Astrocyte of the cerebellum (primary cell): ENCODE measurements at regions not wholly inside any gene's neighbourhood (a gene's known extent, or its start where the extent isn't known, plus 50 kb on each side); places are given as distances from the start of the nearest gene placed in this dataset.

Experiments
- DNase-seq: peaks from one replicate; pipeline ENCODE4 v3.0.0-alpha.2; 2011; ENCODE audit warnings: low read depth
- H3K4me3 ChIP-seq: 2 replicates; pipeline ENCODE4 v1.5.1; 2011; ENCODE audit warnings: mild to moderate bottlenecking, low read depth, low read length, moderate library complexity
- CTCF ChIP-seq: IDR thresholded peaks from 2 replicates; pipeline ENCODE4 v1.5.1; 2012; ENCODE audit warnings: low read length, low read depth, moderate library complexity, mild to moderate bottlenecking; ENCODE audit errors: missing control alignments
- in situ Hi-C: cut with HindIII; loops from 2 replicates; pipeline ENCODE4 v1.10.0; 2017; ENCODE audit warnings: low sequenced_read_pairs

GRCh38 chr21:29413683-29414082, 115.0 kb downstream of the BACH1 start:
- in situ Hi-C loops = no loop called here
- H3K4me3 ChIP-seq = no peak overlapping the region
- no peak for DNase-seq
- TF ChIP-seq CTCF = no peak

GRCh38 chr21:29416268-29416667, 117.5 kb downstream of the BACH1 start:
- H3K4me3 ChIP-seq = no peak overlapping the region
- in situ Hi-C loops = no loop called here
- no peak for DNase-seq
- no peak for TF ChIP-seq CTCF

DNA sequence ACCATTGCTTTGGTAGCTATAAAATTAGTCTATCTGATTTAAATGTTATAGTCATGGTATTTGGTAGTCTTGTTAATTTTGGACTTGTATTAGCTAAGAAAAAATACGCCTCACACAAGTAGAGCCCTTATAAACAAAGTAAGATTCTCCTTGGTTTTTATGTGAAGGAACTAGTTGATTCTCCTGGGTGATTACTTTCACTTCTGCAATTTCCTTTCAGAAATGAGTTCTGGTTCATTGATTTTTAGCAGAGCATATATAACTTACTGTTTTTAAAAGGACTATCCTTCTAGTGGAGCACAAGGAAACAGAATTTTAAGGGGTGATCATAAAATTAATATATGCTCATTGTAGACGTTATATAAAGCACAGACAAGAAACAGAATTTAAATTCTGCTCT, 120.1 kb downstream of the BACH1 start:
- no peak overlapping the region for H3K4me3 ChIP-seq
- TF ChIP-seq CTCF = no peak
- in situ Hi-C loops = no loop called here
- no peak for DNase-seq

DNA sequence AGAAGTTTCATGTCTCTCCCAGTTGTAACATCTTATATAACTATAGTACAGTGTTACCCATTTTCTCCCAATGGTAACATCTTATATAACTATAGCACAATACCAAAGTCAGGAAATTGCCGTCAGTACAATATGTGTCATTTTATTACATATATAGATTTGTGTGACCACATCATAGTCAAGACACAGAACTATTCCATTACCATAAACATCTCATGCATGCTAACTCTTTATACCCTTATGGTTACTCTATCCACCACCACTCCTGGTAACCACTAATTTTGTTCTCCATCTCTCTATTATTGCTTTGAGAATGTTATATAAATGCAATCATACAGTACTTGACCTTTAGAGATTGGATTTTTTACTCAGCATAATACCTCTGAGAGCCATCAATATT, 120.7 kb downstream of the BACH1 start:
- no peak for TF ChIP-seq CTCF
- in situ Hi-C loops = no loop called here
- no peak for DNase-seq
- no peak overlapping the region for H3K4me3 ChIP-seq

DNA sequence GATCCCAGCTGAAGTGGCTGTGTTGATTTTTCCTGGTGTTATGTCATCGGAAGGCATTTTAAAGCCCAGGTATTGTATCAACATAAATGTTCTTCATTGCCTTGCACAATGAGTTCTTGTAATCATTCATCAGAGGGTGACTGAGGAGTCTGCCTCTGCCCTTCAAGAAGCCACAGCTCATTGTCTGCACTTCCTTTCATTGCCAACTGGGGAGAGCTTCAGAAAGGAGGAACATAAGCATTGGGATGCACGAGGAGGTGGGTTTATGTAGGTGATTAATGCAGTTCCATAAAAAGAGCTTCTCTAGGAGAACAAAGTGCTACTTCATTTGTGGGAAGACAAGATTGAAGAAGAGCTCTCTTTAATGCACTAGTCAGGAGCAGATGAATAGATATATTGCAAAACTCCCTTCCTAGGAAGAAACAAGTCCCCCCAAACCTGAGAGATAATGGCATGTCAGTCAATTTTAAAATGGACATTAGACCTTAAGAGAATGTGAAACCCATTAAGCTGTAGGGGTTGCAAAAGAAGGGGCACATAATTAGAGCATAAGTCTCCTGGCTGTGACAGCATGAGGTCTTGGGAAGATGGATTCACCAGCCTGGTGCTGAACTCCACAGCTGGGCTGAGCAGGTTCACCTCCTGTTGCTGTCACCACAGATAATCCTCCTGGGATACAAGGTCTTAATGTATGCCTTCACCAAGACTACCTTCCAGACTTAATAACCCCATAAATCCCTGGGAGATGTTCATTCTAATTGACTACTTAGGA, 124.6 kb downstream of the BACH1 start:
- in situ Hi-C loops = no loop called here
- no peak for DNase-seq
- H3K4me3 ChIP-seq = no peak overlapping the region
- TF ChIP-seq CTCF = no peak

DNA sequence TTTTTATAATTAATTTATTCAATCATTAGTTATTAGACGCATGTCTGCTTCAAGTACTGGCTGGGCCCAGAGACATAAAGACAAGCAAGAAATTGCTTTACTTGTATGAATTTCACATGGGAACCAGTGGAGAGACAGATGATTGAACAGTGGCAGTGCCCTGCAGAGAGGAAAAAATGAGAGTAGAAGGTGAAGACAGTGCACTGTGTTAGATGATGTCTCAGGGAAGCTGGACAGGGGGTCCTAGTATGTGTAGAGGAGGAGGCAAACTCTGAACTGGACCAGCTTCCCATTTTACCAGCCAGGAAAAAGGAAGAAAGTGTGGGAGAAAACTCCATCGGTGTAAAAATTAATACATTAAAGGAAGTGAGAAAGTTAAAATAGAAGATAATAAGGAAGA, 126.0 kb downstream of the BACH1 start:
- in situ Hi-C loops = no loop called here
- DNase-seq = no peak
- H3K4me3 ChIP-seq = no peak overlapping the region
- TF ChIP-seq CTCF = no peak

DNA sequence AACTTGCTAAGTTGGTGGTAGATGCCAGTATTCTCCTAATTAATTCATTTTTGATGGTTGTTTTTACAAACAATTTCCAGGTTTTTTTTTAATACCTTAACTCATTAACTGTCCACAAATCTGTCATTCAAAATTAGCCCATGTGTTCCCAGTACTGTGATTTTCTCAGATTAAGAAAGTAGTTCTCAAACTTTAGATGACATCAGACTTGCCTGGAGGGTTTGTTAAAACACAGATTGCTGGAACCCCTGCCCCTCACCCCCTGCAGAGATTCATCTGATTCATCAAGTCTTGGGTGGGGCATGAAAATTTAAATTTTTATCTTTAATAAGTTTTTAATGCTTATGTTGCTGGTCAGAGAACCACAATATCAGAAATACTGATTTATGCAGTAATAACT, 130.5 kb downstream of the BACH1 start:
- DNase-seq = no peak
- H3K4me3 ChIP-seq = no peak overlapping the region
- no peak for TF ChIP-seq CTCF
- in situ Hi-C loops = no loop called here
